Thyroid gland (tissue), 4 donors: ENCODE measurements at regions not wholly inside any gene's neighbourhood (a gene's known extent, or its start where the extent isn't known, plus 50 kb on each side); places are given as distances from the start of the nearest gene placed in this dataset.

Source experiments
- POLR2A ChIP-seq, 2 donors: fragments of 450-650 bp; IDR thresholded peaks; one replicate each; pipeline ENCODE4 v1.6.1; 2017; ENCODE audit warnings: antibody characterized with exemption in 2 of 2, mild to moderate bottlenecking in 2 of 2, moderate library complexity in 1 of 2
- TF ChIP-seq, protein P1 (sequence below), 6 experiments: fragments of 200-600 bp in 3 of 6; fragments of 450-650 bp in 3 of 6; sonication (generic) in 3 of 6; IDR thresholded peaks; one replicate each; pipeline ENCODE4 v1.5.1; 2016 to 2019; ENCODE audit warnings: antibody characterized with exemption in 6 of 6, mild to moderate bottlenecking in 2 of 6, inconsistent platforms in 1 of 6, moderate library complexity in 1 of 6

DNA sequence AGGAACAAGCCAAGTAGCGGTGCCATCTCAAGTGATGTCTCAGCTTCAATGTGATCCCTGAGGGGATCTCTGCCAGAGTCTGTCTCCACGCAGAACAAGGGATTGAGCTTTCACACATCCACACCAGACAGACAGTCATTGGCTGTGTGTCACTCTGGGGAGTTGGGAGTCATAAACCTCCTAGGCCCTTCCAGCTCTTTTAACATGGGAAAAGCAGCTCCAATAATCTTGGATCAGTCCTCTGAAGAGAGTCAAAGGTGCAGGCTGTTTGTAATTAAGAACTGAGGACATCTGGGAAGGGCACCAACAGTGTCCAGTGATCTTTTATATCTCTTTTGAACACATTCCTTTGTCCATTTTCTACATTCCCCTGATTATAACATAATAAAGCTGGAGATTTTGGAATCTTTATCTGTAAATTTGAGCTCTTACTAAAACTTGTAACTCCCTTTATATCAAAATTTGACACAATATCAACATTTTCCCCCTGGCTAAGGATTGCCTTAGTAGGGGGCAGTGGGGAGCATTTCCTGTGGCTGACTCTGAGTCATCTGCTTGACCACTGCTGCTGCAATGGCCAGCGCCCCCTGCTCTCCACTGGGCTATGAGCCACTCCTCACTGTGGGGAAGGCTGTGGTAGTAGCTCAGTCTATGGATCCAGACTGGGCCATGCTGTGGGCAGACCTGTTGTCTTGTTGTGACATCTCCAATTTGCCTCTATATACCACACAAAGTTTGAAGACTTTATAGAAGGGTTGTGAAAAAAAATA, 284.4 kb downstream of the OSTF1 start:
- TF ChIP-seq, protein P1, sequence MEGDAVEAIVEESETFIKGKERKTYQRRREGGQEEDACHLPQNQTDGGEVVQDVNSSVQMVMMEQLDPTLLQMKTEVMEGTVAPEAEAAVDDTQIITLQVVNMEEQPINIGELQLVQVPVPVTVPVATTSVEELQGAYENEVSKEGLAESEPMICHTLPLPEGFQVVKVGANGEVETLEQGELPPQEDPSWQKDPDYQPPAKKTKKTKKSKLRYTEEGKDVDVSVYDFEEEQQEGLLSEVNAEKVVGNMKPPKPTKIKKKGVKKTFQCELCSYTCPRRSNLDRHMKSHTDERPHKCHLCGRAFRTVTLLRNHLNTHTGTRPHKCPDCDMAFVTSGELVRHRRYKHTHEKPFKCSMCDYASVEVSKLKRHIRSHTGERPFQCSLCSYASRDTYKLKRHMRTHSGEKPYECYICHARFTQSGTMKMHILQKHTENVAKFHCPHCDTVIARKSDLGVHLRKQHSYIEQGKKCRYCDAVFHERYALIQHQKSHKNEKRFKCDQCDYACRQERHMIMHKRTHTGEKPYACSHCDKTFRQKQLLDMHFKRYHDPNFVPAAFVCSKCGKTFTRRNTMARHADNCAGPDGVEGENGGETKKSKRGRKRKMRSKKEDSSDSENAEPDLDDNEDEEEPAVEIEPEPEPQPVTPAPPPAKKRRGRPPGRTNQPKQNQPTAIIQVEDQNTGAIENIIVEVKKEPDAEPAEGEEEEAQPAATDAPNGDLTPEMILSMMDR (IDR thresholded peaks at IDR 0.05), result no peak
- TF ChIP-seq POLR2A (IDR thresholded peaks at IDR 0.05), result no peak
